ENCODE measurements at regions not wholly inside any gene's neighbourhood (a gene's known extent, or its start where the extent isn't known, plus 50 kb on each side); places are given as distances from the start of the nearest gene placed in this dataset.

- TF ChIP-seq CTCF (conservative IDR thresholded peaks at IDR 0.05; ENCODE audit: low read depth, low read length) (no peak), EZH2phosphoT487 (IDR thresholded peaks at IDR 0.05; ENCODE audit: borderline replicate concordance, low read length) (no peak), EZH2 (IDR thresholded peaks at IDR 0.05; ENCODE audit: low read length, unreplicated experiment) (no peak)
These were observed 1004.8 kb downstream of the OLFM4 start for GRCh38 chr13:54033323-54033861.

Measured in PC-3 (cell line).